GM23338 (cell line): ENCODE measurements at regions not wholly inside any gene's neighbourhood (a gene's known extent, or its start where the extent isn't known, plus 50 kb on each side); places are given as distances from the start of the nearest gene placed in this dataset.

Experiments
- CREB1 ChIP-seq: fragments of 250-450 bp; sonication (Bioruptor Pico); IDR thresholded peaks from 2 replicates; pipeline ENCODE4 v1.5.0; 2020; ENCODE audit warnings: low read depth, mild to moderate bottlenecking, moderate library complexity
- CTCF ChIP-seq, 2 experiments: fragments of 200-600 bp in 1 of 2; sonication (generic) in 1 of 2; conservative IDR thresholded peaks; 2 replicates each; pipeline versions ENCODE4 v1.5.1 to v1.6.1; 2016 to 2017; ENCODE audit warnings: antibody characterized with exemption in 2 of 2, low read depth in 2 of 2, mild to moderate bottlenecking in 2 of 2, moderate library complexity in 1 of 2
- JUNB ChIP-seq: IDR thresholded peaks from one replicate; pipeline ENCODE4 v1.6.1; 2016; ENCODE audit warnings: antibody characterized with exemption; ENCODE audit not compliant: unreplicated experiment
- NANOG ChIP-seq: IDR thresholded peaks from 2 replicates; pipeline ENCODE4 v1.6.1; 2016; ENCODE audit warnings: antibody characterized with exemption, borderline replicate concordance
- POLR2AphosphoS5 ChIP-seq: IDR thresholded peaks from 2 replicates; pipeline ENCODE4 v1.6.1; 2016; ENCODE audit warnings: antibody characterized with exemption, low read depth
- ZNF462 ChIP-seq: fragments of 250-450 bp; sonication (Bioruptor Pico); IDR thresholded peaks from 2 replicates; pipeline ENCODE4 v1.5.0; 2020; ENCODE audit warnings: mild to moderate bottlenecking, moderate library complexity
- TF ChIP-seq, protein P1 (sequence below): IDR thresholded peaks from 2 replicates; pipeline ENCODE4 v1.6.1; 2016; ENCODE audit warnings: antibody characterized with exemption

DNA sequence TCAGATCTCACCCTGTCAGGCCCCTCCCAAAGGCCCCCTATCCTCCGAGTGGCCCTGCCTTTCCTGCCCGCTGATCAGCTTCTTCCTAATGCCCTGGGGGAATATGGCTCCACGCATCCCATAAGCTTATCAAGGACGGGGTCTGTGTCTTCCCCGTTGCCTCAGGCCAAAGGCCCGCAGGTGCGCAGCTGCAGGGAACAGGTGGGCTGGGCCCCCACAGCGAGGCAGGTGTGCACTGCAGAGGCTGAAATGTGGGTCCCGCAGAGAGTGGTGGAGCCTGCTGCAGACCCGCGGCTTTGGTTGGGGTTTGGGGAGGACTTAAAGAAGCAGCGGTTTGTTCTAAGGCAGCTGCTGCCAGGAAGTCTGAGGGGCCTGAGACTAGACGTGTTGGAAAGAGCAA is 220.8 kb upstream of the TCERG1L start (continued):
- TF ChIP-seq ZNF462 (CRISPR knock-in tag), result no peak
- TF ChIP-seq CREB1 (CRISPR knock-in tag), result no peak
- TF ChIP-seq POLR2AphosphoS5, result no peak
- TF ChIP-seq NANOG, result no peak
- TF ChIP-seq, protein P1, sequence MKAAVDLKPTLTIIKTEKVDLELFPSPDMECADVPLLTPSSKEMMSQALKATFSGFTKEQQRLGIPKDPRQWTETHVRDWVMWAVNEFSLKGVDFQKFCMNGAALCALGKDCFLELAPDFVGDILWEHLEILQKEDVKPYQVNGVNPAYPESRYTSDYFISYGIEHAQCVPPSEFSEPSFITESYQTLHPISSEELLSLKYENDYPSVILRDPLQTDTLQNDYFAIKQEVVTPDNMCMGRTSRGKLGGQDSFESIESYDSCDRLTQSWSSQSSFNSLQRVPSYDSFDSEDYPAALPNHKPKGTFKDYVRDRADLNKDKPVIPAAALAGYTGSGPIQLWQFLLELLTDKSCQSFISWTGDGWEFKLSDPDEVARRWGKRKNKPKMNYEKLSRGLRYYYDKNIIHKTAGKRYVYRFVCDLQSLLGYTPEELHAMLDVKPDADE, result no peak
- no peak for TF ChIP-seq JUNB
- no peak for TF ChIP-seq CTCF (conservative IDR thresholded peaks at IDR 0.05; ENCODE audit: low read depth in 2 of 2)
